ENCODE measurements at regions not wholly inside any gene's neighbourhood (a gene's known extent, or its start where the extent isn't known, plus 50 kb on each side); places are given as distances from the start of the nearest gene placed in this dataset.
A peak's percentile ranks its signal among the peaks of the same experiment; 100 is the strongest.

DNA sequence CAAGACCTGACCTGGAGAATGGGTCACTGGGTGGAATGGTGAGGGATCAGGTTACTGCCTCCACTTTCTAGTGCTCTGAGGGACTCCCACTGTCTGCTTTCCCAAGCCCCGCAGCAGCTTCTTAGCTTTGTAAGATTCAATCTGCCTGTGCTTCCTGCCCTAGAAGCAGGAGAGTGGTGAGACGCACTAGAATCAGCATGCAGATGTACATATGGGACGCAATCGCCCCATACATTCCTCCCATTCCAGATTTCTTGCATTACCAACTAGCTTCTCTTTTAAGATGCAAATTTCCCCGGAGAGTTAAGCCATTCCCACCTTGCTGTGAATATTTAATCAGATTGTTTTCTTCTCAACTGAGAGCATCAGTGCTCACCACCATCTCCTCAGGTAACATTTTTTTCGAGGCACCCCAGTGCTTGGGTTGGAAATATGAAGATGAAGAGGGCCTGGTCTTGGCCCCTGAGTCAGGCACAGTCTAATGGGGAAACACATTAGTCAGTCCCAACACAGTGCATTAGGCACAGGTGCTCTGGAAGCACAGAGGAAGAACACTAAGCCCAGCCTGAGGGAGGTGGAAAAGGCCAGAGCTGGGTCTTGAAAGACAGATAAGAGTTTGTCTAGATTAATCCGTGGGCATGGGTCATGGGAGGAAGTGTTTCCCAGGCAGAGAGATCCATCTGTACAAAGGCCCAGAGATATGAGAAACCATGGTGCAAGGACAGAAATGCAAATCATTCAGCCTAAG lies 66.7 kb upstream of the PRPS1 start:
- no peak for DNase-seq

DNA sequence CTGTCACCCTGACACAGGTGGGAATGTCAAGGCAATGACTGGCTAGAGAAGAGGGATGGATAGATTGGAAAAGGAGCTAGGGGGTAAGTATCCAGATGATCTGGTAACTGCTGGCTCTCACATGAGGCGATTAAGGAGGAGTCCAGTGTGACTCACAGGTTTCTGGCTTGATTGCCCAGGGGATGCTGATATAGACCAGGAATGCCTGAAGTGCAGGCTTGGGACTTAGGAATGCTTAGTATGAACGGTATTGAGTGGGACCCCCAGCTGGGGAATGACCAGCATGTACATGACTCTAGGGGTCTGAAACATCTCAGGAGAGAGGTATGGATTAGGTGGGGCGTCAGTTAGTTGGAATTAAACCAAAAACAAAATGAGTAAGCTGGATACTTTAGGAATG lies 65.8 kb upstream of the PRPS1 start:
- no peak for DNase-seq

DNA sequence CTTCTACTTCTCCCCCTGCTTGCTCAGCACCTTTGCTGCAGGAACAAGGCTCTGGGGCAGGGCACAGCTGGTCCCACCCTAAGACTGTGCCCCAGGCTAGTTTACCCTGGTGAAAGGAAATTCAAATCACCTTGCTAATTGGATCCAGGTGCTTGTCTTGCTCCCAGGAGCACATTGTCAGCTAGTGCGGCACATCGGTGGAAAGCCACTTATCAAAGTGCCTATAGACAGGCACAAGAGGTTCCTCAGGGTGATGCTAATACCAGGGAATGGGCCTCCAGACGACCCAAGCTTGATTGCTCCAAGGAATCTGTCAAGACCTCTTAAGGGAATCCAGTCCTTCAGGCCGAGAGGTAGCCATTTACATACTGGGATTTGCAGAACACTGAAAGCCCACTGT lies 64.5 kb upstream of the PRPS1 start:
- peak; percentile 9 for DNase-seq

DNA sequence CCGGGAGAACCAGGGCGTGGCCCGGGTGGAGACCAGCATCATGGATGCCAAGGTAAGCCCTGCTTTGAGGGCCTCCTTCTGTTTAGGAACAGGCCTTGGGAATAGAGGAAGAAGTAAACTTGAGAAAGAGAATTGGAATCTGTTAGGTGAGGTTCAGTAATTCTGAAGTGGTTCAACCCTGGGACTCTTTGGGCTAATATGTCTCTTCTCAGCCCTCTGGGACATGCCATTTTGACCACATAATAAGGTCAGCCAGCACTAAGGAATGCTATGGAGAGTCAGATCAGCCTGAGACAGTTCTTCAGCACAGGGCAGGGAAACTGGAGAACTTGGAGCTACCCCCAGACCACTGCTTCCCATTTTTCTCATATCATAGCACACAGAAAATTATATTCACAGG lies 63.3 kb upstream of the PRPS1 start:
- DNase-seq: no peak

DNA sequence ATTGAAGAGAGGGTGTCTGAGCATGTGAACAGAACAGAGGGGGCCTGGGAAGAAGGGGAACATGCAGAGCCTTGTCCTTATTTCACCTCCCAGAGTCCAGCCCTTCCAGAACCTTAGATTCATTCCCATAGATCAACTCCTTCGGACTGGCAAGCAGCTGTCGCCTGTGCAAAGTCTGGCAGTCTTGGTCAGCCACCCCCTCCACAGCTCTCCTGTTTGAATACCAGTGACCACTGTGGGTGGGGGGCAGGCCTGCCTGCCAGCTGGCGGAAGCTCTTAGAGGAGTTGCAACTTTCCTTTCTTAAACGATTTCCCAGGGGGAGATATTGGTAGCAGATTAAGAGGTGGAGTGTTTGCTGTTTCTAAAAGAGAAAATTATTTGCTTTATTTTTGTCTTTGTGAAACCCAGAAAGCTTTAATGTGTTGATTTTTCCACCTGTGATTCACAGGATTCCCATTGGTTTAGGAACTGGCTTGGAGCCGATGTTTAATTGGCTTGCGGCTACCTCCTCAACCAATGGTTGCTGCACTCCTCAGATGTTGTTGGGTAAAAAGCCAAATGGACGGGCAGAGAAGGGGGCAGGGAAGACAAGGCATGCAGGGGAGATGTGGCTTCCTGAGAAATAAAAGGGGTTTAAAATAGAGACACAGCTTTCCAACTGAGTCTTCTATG lies 62.2 kb upstream of the PRPS1 start:
- no peak for DNase-seq

DNA sequence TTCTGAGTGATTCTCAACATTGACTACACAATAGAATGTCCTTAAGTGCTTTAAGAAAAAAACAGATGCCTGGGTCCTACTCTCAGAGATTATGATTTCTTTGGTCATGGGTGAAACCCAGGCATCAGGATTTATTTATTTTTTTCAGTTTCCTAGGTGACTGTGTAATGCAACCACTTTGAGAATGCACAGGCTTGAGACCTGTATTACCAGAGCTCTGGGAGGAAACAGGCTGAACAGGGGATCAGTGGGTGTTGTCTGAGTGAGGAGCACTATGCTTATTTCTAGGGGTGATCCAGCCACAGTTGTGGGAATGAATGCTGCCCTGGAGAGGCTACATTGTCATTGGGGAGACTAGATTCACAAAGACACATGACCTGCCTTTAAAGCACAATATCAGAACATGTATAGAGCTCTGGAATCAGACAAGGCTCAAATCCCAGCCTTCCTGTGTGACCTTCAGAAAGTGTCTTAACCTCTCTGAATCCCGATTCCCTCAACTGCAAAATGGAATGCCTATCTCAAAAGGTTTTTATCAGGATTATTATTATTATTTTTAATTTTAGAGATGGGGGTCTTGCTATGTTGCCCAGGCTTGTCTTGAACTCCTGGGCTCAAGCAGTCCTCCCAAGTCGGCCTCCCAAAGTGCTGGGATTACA lies 61.6 kb upstream of the PRPS1 start:
- DNase-seq: no peak

DNA sequence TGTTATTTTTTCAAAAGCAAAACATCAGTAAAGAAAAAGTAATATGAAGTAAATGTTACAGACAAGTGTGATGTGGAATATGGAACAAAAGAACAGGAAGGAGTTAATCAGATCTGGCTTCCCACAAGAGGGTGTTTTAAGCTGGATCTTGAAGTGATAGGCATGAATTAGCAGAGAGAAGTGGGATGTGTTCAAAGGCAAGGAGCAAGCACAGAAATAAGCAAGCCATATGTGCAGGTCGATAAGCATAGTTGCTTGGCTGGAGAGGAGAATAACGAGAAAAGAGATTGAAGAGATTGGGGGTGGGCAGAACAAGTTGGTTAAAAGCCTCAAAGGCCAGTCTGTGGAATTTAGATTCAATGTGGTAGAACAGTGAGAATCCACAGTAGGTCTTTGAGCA lies 60.9 kb upstream of the PRPS1 start:
- DNase-seq: no peak

DNA sequence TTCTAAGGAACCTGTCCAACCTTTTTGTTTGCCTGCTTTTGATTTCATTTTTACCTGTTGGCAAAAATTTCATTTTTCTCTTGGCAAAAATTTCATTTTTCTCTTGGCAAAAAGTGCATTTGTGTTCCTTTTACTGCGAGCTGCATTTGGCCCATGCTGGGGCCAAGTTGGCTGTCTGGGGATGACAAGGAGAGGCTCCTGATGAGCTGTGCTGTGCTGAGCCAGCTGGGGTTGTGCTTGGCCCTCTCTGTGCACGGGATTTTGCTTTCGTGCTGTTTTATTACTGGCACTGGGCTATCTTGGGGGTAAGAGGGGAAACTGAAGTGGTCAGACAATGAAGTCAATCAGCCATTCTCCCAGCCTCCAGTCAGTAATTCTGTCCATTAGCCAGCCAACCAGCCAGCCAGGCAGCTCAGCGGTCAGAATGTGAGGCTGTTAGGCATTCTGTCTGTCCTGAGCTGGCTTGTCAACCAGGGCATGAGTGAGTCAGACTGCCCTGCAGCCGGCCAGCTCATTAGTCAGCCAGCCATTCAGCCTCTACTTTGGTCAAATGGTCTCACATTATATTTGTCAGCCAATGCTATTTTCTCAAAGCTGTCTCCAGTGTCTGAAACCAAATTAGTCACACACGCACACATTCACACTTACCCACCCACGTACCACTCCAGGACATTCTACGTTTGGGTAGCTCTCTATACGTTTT lies 56.9 kb upstream of the PRPS1 start:
- no peak for DNase-seq

DNA sequence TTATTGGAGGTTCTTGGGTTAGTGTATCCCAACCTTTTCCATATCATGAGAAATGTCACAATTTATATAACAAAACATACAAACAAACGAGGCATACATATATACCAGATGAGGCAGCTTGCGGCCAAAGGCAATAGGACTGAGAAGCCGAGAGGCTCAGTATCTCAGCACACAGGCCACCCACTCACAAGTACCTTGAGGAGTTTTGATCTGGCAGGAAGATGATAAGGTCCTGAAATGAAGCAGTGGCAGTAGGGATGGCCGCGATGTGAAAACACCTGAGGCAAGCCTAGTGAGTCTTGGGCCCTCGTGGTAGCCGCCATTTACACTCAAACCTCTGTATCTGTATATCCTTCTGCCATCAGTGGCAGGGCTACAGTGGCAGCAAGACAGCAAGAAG lies 55.3 kb upstream of the PRPS1 start:
- DNase-seq: no peak

DNA sequence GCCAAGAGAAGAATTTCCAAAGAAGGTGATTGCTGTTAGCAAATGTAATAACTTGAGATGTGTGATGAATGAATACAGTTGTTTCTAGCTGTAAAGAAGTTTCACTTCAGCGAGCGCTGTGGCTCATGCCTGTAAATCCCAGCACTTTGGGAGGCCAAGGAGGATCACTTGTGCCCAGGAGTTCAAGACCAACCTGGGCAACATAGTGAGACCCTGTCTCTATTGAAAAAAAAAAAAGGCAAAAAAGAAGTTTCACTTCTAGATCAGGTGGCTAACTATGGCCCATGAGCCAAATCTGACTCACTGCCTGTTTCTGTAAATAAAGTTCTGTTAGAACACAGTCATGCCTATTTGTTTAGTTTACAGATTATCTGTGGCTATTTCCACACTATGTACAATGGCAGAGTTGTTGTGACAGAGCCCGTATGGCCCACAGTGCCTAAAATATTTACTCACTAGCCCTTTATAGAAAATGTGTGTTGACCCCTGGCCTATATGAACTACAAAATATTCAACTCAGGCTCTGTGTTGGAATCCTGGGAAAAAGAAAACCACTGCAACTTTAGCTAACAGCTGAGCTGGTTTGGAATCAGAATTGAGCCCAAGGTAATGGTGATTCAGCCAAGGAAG lies 54.1 kb upstream of the PRPS1 start:
- DNase-seq: no peak

DNA sequence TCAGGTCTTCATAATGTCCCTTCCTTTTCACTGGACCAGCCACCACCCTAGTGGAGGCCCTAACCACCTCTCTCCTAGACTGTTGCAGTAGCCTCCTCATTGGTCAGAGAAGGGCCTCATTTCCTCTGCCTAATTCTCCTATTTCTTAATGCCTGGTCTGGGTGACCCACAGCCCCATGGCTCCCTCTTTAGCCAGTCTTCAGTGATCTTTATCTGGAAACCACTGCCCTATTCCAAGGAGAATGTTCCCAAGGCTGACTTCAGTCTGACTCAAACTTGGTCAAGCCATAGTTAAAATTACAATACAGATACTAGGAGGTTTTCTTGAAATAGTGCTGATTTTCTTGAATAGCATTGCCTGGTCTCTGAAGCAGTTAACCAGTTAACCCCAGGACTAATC lies 53.6 kb upstream of the PRPS1 start:
- no peak for DNase-seq

DNA sequence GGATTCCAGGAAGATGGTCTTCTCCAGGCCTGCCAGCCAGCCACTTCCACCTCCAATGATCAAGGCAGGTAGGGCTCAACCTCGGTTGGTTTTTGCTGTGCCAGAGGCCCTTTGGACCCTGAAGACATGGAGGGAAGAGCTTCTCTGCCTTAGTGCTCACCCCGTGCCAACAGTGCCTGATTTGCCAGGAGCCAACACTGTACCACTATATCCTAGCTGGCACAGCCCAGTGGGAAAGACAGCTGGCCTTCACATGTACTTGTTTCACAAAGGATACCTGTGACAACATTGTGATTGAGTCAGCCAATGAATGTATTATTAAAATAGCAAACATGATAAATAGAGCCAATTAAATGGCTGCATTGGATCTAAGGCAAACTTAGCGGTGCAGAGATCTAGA lies 51.9 kb upstream of the PRPS1 start:
- no peak for DNase-seq

DNA sequence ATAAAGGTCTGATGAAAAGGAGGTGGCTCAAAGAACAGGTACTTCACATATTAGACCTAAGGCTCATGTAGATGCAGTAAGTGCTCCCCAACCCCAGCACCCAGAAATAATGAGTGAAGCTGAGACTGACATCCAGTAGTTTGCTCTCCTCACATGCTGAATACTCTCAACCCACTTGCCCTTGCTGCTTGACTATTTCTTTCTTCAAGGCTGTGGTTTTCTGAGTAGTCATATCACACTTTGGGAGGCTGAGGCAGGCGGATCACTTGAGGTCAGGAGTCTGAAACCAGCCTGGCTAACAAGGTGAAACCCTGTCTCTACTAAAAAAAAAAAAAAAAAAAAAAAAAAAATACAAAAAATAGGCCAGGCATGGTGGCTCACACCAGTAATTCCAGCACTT lies 51.5 kb upstream of the PRPS1 start:
- no peak for DNase-seq

DNA sequence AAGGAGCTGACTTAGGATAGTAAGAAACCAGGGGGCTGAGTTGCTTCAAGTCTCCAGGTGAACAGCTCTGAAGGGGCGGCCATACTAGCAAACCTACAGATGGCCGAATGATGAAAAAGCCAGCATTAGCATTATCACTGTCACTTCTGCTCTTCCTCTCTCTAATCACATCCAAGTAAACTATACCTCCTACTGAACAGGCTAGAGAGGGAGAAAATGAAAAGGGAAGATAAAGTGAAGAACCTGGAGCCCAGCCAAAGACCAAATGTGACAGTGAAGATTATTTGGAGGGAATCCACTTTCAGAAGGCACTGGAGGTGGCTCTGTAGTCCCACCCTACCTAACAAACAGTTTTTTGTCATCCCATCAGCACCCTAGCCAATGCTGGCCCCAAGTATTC lies 50.4 kb upstream of the PRPS1 start:
- no peak for DNase-seq
